ENCODE measurements at regions not wholly inside any gene's neighbourhood (a gene's known extent, or its start where the extent isn't known, plus 50 kb on each side); places are given as distances from the start of the nearest gene placed in this dataset.

GRCh38 chr4:19686456-19686855 lies 565.2 kb upstream of the SLIT2 start:
- Histone ChIP-seq H2AFZ (ENCODE audit: low read depth) (no peak overlapping the region), H3F3A (replicated peaks; ENCODE audit: insufficient read depth) (no peaks in the 10 kb centered on the region), H3K9ac (no peak overlapping the region), H3K9me3 (no peaks in the 10 kb centered on the region), H3K79me2 (ENCODE audit: insufficient read depth) (no peaks in the 10 kb centered on the region), H3K9me2 (no peaks in the 10 kb centered on the region), H3K27me3 (ENCODE audit: insufficient read depth) (no peaks in the 10 kb centered on the region), H3K4me2 (no peak overlapping the region), H3K4me1 (ENCODE audit: control insufficient read depth in 1 of 2, insufficient read depth in 2 of 2, low read depth in 1 of 2, low read length in 1 of 2) (no peaks in the 10 kb centered on the region; a peak in 1 of 4 replicates), H3K27ac (ENCODE audit: low read depth in 2 of 2, low read length in 1 of 2) (no peak overlapping the region), H3K36me3 (replicated peaks in 1 of 2; ENCODE audit: control insufficient read depth in 1 of 2, insufficient read depth in 2 of 2, low read length in 1 of 2) (no peaks in the 10 kb centered on the region), H4K20me1 (ENCODE audit: insufficient read depth) (no peaks in the 10 kb centered on the region), H3K4me3 (ENCODE audit: low read depth in 2 of 2, low read length in 1 of 2) (no peak overlapping the region)
- ChIA-PET POLR2A (no interaction called here), CTCF (interaction anchor here (0.8 kb wide), 1 partner anchor 9 kb away, joined by 4 read pairs; no protein-coding TSS in a partner anchor)
- TF ChIP-seq GATA2 (CRISPR knock-in tag; IDR thresholded peaks at IDR 0.05) (no peak), EZH2phosphoT487 (IDR thresholded peaks at IDR 0.05; ENCODE audit: borderline replicate concordance, low read depth) (no peak), EP300 (IDR thresholded peaks at IDR 0.05; ENCODE audit: borderline replicate concordance in 1 of 2, low read depth in 1 of 2, low read length in 1 of 2) (no peak), CHD2 (IDR thresholded peaks at IDR 0.05; ENCODE audit: low read length, partially characterized antibody) (no peak), TEAD4 (IDR thresholded peaks at IDR 0.05; ENCODE audit: borderline replicate concordance, insufficient read depth) (no peak), YY1 (IDR thresholded peaks at IDR 0.05; ENCODE audit: low read depth) (no peak), FOXM1 (IDR thresholded peaks at IDR 0.05; ENCODE audit: low read depth) (no peak), SMC3 (IDR thresholded peaks at IDR 0.05; ENCODE audit: low read depth, low read length) (no peak)
- TF ChIP-seq, protein P1, sequence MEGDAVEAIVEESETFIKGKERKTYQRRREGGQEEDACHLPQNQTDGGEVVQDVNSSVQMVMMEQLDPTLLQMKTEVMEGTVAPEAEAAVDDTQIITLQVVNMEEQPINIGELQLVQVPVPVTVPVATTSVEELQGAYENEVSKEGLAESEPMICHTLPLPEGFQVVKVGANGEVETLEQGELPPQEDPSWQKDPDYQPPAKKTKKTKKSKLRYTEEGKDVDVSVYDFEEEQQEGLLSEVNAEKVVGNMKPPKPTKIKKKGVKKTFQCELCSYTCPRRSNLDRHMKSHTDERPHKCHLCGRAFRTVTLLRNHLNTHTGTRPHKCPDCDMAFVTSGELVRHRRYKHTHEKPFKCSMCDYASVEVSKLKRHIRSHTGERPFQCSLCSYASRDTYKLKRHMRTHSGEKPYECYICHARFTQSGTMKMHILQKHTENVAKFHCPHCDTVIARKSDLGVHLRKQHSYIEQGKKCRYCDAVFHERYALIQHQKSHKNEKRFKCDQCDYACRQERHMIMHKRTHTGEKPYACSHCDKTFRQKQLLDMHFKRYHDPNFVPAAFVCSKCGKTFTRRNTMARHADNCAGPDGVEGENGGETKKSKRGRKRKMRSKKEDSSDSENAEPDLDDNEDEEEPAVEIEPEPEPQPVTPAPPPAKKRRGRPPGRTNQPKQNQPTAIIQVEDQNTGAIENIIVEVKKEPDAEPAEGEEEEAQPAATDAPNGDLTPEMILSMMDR (IDR thresholded peaks at IDR 0.05), result no peak
- TF ChIP-seq, protein P2, sequence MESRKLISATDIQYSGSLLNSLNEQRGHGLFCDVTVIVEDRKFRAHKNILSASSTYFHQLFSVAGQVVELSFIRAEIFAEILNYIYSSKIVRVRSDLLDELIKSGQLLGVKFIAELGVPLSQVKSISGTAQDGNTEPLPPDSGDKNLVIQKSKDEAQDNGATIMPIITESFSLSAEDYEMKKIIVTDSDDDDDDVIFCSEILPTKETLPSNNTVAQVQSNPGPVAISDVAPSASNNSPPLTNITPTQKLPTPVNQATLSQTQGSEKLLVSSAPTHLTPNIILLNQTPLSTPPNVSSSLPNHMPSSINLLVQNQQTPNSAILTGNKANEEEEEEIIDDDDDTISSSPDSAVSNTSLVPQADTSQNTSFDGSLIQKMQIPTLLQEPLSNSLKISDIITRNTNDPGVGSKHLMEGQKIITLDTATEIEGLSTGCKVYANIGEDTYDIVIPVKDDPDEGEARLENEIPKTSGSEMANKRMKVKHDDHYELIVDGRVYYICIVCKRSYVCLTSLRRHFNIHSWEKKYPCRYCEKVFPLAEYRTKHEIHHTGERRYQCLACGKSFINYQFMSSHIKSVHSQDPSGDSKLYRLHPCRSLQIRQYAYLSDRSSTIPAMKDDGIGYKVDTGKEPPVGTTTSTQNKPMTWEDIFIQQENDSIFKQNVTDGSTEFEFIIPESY (IDR thresholded peaks at IDR 0.05; ENCODE audit: borderline replicate concordance, low read depth), result no peak
- TF ChIP-seq, protein P3, sequence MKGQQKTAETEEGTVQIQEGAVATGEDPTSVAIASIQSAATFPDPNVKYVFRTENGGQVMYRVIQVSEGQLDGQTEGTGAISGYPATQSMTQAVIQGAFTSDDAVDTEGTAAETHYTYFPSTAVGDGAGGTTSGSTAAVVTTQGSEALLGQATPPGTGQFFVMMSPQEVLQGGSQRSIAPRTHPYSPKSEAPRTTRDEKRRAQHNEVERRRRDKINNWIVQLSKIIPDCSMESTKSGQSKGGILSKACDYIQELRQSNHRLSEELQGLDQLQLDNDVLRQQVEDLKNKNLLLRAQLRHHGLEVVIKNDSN (IDR thresholded peaks at IDR 0.05; ENCODE audit: borderline replicate concordance, low read depth), result no peak
- no peak for DNase-seq

DNA sequence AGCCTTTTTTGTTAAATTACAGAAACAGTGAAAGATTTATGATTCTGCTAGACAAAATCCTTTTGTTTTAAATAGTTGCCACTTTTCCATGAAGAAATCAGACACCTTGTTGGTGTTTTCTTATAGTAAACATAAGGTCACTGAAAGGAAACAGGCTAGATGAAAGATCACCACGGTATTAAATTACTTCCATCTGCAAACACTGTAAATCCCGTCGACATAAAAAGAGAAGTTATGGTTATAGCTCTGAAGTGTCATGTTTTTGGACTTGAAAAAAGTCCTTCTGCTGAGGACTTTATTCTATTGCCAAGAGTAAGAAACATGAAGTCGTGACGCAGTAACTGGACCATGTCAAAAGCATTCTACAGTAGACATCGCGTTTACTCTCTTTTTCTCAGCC lies 567.6 kb upstream of the SLIT2 start:
- CTCF ChIA-PET, result no interaction called here
- H3K9me2 ChIP-seq, result no peaks in the 10 kb centered on the region
- POLR2A ChIA-PET, result no interaction called here
- no peak overlapping the region for H3K9ac ChIP-seq
- no peaks in the 10 kb centered on the region for H3F3A ChIP-seq (replicated peaks; ENCODE audit: insufficient read depth)
- no peaks in the 10 kb centered on the region for H3K36me3 ChIP-seq (replicated peaks in 1 of 2; ENCODE audit: control insufficient read depth in 1 of 2, insufficient read depth in 2 of 2, low read length in 1 of 2)
- no peak for DNase-seq
- no peaks in the 10 kb centered on the region for H4K20me1 ChIP-seq (ENCODE audit: insufficient read depth)
- H3K4me1 ChIP-seq (ENCODE audit: control insufficient read depth in 1 of 2, insufficient read depth in 2 of 2, low read depth in 1 of 2, low read length in 1 of 2), result no peaks in the 10 kb centered on the region
- H3K79me2 ChIP-seq (ENCODE audit: insufficient read depth), result no peaks in the 10 kb centered on the region
- 78% methylated on average over 7 of the region's 7 CpGs for WGBS (ENCODE audit: low lambda C conversion rate)
- no peak overlapping the region for H3K4me3 ChIP-seq (ENCODE audit: low read depth in 2 of 2, low read length in 1 of 2)
- H3K9me3 ChIP-seq, result no peaks in the 10 kb centered on the region
- H3K4me2 ChIP-seq, result no peak overlapping the region
- no peak overlapping the region for H3K27ac ChIP-seq (ENCODE audit: low read depth in 2 of 2, low read length in 1 of 2)
- no peaks in the 10 kb centered on the region for H3K27me3 ChIP-seq (ENCODE audit: insufficient read depth)
- no peak overlapping the region for H2AFZ ChIP-seq (ENCODE audit: low read depth)
- TF ChIP-seq, protein P4, sequence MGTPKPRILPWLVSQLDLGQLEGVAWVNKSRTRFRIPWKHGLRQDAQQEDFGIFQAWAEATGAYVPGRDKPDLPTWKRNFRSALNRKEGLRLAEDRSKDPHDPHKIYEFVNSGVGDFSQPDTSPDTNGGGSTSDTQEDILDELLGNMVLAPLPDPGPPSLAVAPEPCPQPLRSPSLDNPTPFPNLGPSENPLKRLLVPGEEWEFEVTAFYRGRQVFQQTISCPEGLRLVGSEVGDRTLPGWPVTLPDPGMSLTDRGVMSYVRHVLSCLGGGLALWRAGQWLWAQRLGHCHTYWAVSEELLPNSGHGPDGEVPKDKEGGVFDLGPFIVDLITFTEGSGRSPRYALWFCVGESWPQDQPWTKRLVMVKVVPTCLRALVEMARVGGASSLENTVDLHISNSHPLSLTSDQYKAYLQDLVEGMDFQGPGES (IDR thresholded peaks at IDR 0.05; ENCODE audit: low read depth, low read length), result no peak
- TF ChIP-seq SIN3A (IDR thresholded peaks at IDR 0.05; ENCODE audit: borderline replicate concordance, low read depth, low read length) (no peak), FOSL2 (IDR thresholded peaks at IDR 0.05; ENCODE audit: borderline replicate concordance, low read depth) (no peak), MEF2A (IDR thresholded peaks at IDR 0.05; ENCODE audit: borderline replicate concordance, low read depth) (no peak), TAF1 (IDR thresholded peaks at IDR 0.05; ENCODE audit: borderline replicate concordance, low read depth, low read length) (no peak), FOXM1 (IDR thresholded peaks at IDR 0.05; ENCODE audit: low read depth) (no peak), FOXJ3 (CRISPR knock-in tag; IDR thresholded peaks at IDR 0.05) (no peak), POLR2AphosphoS5 (IDR thresholded peaks at IDR 0.05; ENCODE audit: low read depth, low read length) (no peak), YY1 (IDR thresholded peaks at IDR 0.05; ENCODE audit: low read depth) (no peak)
- TF ChIP-seq, protein P5, sequence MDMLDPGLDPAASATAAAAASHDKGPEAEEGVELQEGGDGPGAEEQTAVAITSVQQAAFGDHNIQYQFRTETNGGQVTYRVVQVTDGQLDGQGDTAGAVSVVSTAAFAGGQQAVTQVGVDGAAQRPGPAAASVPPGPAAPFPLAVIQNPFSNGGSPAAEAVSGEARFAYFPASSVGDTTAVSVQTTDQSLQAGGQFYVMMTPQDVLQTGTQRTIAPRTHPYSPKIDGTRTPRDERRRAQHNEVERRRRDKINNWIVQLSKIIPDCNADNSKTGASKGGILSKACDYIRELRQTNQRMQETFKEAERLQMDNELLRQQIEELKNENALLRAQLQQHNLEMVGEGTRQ (IDR thresholded peaks at IDR 0.05; ENCODE audit: borderline replicate concordance, low read depth, low read length), result no peak
- TF ChIP-seq, protein P3 (IDR thresholded peaks at IDR 0.05; ENCODE audit: borderline replicate concordance, low read depth), result no peak

Measured in SK-N-SH (cell line).